ENCODE measurements at regions not wholly inside any gene's neighbourhood (a gene's known extent, or its start where the extent isn't known, plus 50 kb on each side); places are given as distances from the start of the nearest gene placed in this dataset.

DNA sequence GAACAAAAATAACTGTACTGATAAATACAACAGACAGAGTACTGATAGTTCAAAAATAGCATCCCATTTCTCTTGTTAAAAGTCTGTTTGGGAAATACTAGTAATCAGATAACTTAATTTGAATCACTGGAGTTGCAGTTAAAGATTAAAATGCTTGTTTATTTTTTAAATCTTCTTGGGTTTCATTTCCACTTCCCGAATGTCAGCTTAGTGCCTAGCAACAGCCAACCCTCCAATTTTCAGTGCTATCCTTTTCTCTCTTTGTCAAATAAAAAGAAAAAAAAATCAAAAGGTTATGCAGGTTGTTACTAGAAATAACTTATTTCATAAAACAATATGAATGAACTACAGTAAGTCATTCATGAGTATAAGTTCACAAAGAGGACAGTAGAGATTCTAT, 257.7 kb upstream of the STXBP5 start:
- H3K4me3 ChIP-seq (ENCODE audit: low read depth in 1 of 3, low read length in 3 of 3) = no peak overlapping the region
- TF ChIP-seq JUND (IDR thresholded peaks at IDR 0.05) = no peak
- TF ChIP-seq ZBTB33 (IDR thresholded peaks at IDR 0.05) = no peak
- no peak for TF ChIP-seq SP1 (IDR thresholded peaks at IDR 0.05)
- no peaks in the 10 kb centered on the region for H3K36me3 ChIP-seq (ENCODE audit: control insufficient read depth in 4 of 4, insufficient read depth in 3 of 4, low read depth in 1 of 4, low read length in 3 of 4)
- no peaks in the 10 kb centered on the region for H3K9me3 ChIP-seq (ENCODE audit: control insufficient read depth in 4 of 4, low read length in 3 of 4)
- no peaks in the 10 kb centered on the region for H3K27me3 ChIP-seq (ENCODE audit: control insufficient read depth in 4 of 4, insufficient read depth in 4 of 4, low read length in 3 of 4)
- H3K9ac ChIP-seq (ENCODE audit: low read depth in 1 of 2, low read length in 2 of 2) = no peak overlapping the region
- H3K4me1 ChIP-seq (ENCODE audit: control insufficient read depth in 4 of 4, insufficient read depth in 4 of 4, low read length in 3 of 4) = peaks cover 0 to 3% (median 0%) of the 10 kb centered on the region in 4 donors
- 51% methylated on average over 1 of the region's 1 CpG for WGBS
- no peak overlapping the region for H3K27ac ChIP-seq (ENCODE audit: low read depth in 1 of 2, low read length in 2 of 2)
- no peak for DNase-seq (ENCODE audit: low spot score)

DNA sequence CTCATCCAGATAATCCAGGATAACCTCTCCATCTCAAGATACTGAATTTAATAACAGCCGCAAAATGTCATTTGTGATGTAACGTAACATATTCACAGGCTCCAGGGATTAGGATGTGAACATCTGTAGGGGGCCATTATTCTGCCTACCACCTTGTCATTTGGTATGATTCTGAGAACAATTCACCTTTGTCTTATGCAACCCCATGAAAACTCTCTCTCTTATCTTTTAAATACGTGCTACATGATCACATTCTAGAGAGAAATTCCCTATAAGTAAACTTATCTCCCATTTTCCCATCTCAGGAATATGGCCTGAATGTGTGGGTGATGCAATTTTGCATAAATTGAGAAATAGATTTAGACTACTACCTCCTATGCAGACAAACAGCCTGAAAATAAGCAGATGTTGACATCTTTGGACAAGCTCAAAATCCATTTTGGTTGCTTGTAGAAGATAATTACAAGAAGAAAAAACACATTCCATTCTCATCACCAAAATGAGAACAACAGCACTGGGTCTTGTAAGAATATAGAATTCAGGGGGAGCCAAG, 255.4 kb upstream of the STXBP5 start:
- no peak for DNase-seq (ENCODE audit: low spot score)
- H3K9me3 ChIP-seq (ENCODE audit: control insufficient read depth in 4 of 4, low read length in 3 of 4) = no peaks in the 10 kb centered on the region
- H3K4me3 ChIP-seq (ENCODE audit: low read depth in 1 of 3, low read length in 3 of 3) = no peak overlapping the region
- H3K27me3 ChIP-seq (ENCODE audit: control insufficient read depth in 4 of 4, insufficient read depth in 4 of 4, low read length in 3 of 4) = no peaks in the 10 kb centered on the region
- H3K9ac ChIP-seq (ENCODE audit: low read depth in 1 of 2, low read length in 2 of 2) = no peak overlapping the region
- no peaks in the 10 kb centered on the region for H3K36me3 ChIP-seq (ENCODE audit: control insufficient read depth in 4 of 4, insufficient read depth in 3 of 4, low read depth in 1 of 4, low read length in 3 of 4)
- H3K4me1 ChIP-seq (ENCODE audit: control insufficient read depth in 4 of 4, insufficient read depth in 4 of 4, low read length in 3 of 4) = peaks cover 0 to 3% (median 0%) of the 10 kb centered on the region in 4 donors
- 95% methylated on average over 3 of the region's 3 CpGs for WGBS
- TF ChIP-seq HNF4G (IDR thresholded peaks at IDR 0.05) (no peak), JUND (IDR thresholded peaks at IDR 0.05) (no peak), FOXA1 (IDR thresholded peaks at IDR 0.05) (no peak), FOXA2 (IDR thresholded peaks at IDR 0.05) (no peak), RAD21 (IDR thresholded peaks at IDR 0.05) (no peak)
- TF ChIP-seq, protein P1, sequence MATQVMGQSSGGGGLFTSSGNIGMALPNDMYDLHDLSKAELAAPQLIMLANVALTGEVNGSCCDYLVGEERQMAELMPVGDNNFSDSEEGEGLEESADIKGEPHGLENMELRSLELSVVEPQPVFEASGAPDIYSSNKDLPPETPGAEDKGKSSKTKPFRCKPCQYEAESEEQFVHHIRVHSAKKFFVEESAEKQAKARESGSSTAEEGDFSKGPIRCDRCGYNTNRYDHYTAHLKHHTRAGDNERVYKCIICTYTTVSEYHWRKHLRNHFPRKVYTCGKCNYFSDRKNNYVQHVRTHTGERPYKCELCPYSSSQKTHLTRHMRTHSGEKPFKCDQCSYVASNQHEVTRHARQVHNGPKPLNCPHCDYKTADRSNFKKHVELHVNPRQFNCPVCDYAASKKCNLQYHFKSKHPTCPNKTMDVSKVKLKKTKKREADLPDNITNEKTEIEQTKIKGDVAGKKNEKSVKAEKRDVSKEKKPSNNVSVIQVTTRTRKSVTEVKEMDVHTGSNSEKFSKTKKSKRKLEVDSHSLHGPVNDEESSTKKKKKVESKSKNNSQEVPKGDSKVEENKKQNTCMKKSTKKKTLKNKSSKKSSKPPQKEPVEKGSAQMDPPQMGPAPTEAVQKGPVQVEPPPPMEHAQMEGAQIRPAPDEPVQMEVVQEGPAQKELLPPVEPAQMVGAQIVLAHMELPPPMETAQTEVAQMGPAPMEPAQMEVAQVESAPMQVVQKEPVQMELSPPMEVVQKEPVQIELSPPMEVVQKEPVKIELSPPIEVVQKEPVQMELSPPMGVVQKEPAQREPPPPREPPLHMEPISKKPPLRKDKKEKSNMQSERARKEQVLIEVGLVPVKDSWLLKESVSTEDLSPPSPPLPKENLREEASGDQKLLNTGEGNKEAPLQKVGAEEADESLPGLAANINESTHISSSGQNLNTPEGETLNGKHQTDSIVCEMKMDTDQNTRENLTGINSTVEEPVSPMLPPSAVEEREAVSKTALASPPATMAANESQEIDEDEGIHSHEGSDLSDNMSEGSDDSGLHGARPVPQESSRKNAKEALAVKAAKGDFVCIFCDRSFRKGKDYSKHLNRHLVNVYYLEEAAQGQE (IDR thresholded peaks at IDR 0.05) = no peak
- TF ChIP-seq, protein P2, sequence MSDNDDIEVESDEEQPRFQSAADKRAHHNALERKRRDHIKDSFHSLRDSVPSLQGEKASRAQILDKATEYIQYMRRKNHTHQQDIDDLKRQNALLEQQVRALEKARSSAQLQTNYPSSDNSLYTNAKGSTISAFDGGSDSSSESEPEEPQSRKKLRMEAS (IDR thresholded peaks at IDR 0.05) = no peak
- TF ChIP-seq, protein P3, sequence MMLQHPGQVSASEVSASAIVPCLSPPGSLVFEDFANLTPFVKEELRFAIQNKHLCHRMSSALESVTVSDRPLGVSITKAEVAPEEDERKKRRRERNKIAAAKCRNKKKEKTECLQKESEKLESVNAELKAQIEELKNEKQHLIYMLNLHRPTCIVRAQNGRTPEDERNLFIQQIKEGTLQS (IDR thresholded peaks at IDR 0.05) = no peak
- no peak overlapping the region for H3K27ac ChIP-seq (ENCODE audit: low read depth in 1 of 2, low read length in 2 of 2)

GRCh38 chr6:146949425-146949824, 254.8 kb upstream of the STXBP5 start:
- H3K4me3 ChIP-seq (ENCODE audit: low read depth in 1 of 3, low read length in 3 of 3) = no peak overlapping the region
- TF ChIP-seq, protein P2 (IDR thresholded peaks at IDR 0.05) = no peak
- TF ChIP-seq CTCF (IDR thresholded peaks at IDR 0.05; ENCODE audit: low read depth, low read length, missing input control) (no peak), NR2F2 (IDR thresholded peaks at IDR 0.05) (no peak), SP1 (IDR thresholded peaks at IDR 0.05) (no peak), JUND (IDR thresholded peaks at IDR 0.05) (no peak), FOXA2 (IDR thresholded peaks at IDR 0.05) (no peak), RXRA (IDR thresholded peaks at IDR 0.05) (no peak)
- TF ChIP-seq, protein P3 (IDR thresholded peaks at IDR 0.05) = no peak
- H3K4me1 ChIP-seq (ENCODE audit: control insufficient read depth in 4 of 4, insufficient read depth in 4 of 4, low read length in 3 of 4) = peaks cover 0 to 3% (median 0%) of the 10 kb centered on the region in 4 donors
- WGBS = 90% methylated on average over 1 of the region's 1 CpG
- no peaks in the 10 kb centered on the region for H3K36me3 ChIP-seq (ENCODE audit: control insufficient read depth in 4 of 4, insufficient read depth in 3 of 4, low read depth in 1 of 4, low read length in 3 of 4)
- DNase-seq (ENCODE audit: low spot score) = no peak
- H3K27ac ChIP-seq (ENCODE audit: low read depth in 1 of 2, low read length in 2 of 2) = no peak overlapping the region
- no peaks in the 10 kb centered on the region for H3K27me3 ChIP-seq (ENCODE audit: control insufficient read depth in 4 of 4, insufficient read depth in 4 of 4, low read length in 3 of 4)
- H3K9ac ChIP-seq (ENCODE audit: low read depth in 1 of 2, low read length in 2 of 2) = no peak overlapping the region
- H3K9me3 ChIP-seq (ENCODE audit: control insufficient read depth in 4 of 4, low read length in 3 of 4) = no peaks in the 10 kb centered on the region
